Glutamatergic neuron (in vitro differentiated cells): ENCODE measurements at regions not wholly inside any gene's neighbourhood (a gene's known extent, or its start where the extent isn't known, plus 50 kb on each side); places are given as distances from the start of the nearest gene placed in this dataset.
"Not testable (repeated sequence)": the region's sequence is repeated elsewhere in the genome, so short reads cannot be mapped to it uniquely, and the experiment has no call there.

Experiments
- DNase-seq: peaks from one replicate; pipeline ENCODE4 v3.0.0; 2022
- H3K27ac Mint-ChIP-seq: one replicate; pipeline ENCODE4 v1.8.0; 2020; ENCODE audit warnings: mild to moderate bottlenecking, mixed read lengths, inconsistent platforms; ENCODE audit not compliant: unreplicated experiment
- H3K27me3 Mint-ChIP-seq: one replicate; pipeline ENCODE4 v1.8.0; 2020; ENCODE audit warnings: mild to moderate bottlenecking, moderate library complexity, mixed read lengths, inconsistent platforms; ENCODE audit not compliant: unreplicated experiment
- H3K36me3 Mint-ChIP-seq: one replicate; pipeline ENCODE4 v1.8.0; 2020; ENCODE audit warnings: mild to moderate bottlenecking, mixed read lengths, inconsistent platforms; ENCODE audit not compliant: unreplicated experiment
- H3K4me1 Mint-ChIP-seq: one replicate; pipeline ENCODE4 v1.8.0; 2020; ENCODE audit warnings: mild to moderate bottlenecking, low read depth, mixed read lengths, inconsistent platforms; ENCODE audit not compliant: unreplicated experiment
- H3K4me3 Mint-ChIP-seq: one replicate; pipeline ENCODE4 v1.8.0; 2020; ENCODE audit warnings: mild to moderate bottlenecking, mixed read lengths, inconsistent platforms; ENCODE audit not compliant: unreplicated experiment
- H3K9me3 Mint-ChIP-seq: one replicate; pipeline ENCODE4 v1.8.0; 2020; ENCODE audit warnings: mild to moderate bottlenecking, moderate library complexity, mixed read lengths, inconsistent platforms; ENCODE audit not compliant: unreplicated experiment
- TF ChIP-seq, protein P1 (sequence below): fragments of 200-600 bp; sonication (generic); IDR thresholded peaks from one replicate; pipeline ENCODE4 v1.5.0; 2021; ENCODE audit not compliant: partially characterized antibody, unreplicated experiment

DNA sequence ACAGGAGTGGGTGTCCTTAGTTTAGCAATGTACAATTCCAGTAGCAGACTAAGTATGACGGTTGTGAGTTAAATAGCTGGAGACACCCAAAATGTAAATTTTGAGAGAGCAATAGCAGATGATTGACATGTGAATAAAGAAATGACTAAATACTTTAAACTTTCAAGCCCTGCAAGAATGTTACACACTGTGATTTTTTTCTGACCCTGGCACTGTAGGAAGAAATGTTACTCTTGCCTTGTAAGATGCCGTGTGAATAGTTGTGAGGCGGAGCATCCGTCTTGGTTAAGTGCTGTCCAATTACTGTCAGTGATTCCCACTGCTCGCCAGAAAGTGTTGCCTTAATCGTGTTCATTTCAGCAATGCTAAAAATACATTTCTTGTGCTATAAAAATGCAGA is 1248.1 kb downstream of the RAPGEF2 start:
- H3K27me3 Mint-ChIP-seq: no peaks in the 10 kb centered on the region
- H3K9me3 Mint-ChIP-seq: no peaks in the 10 kb centered on the region
- TF ChIP-seq, protein P1, sequence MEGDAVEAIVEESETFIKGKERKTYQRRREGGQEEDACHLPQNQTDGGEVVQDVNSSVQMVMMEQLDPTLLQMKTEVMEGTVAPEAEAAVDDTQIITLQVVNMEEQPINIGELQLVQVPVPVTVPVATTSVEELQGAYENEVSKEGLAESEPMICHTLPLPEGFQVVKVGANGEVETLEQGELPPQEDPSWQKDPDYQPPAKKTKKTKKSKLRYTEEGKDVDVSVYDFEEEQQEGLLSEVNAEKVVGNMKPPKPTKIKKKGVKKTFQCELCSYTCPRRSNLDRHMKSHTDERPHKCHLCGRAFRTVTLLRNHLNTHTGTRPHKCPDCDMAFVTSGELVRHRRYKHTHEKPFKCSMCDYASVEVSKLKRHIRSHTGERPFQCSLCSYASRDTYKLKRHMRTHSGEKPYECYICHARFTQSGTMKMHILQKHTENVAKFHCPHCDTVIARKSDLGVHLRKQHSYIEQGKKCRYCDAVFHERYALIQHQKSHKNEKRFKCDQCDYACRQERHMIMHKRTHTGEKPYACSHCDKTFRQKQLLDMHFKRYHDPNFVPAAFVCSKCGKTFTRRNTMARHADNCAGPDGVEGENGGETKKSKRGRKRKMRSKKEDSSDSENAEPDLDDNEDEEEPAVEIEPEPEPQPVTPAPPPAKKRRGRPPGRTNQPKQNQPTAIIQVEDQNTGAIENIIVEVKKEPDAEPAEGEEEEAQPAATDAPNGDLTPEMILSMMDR: no peak
- no peaks in the 10 kb centered on the region for H3K4me1 Mint-ChIP-seq
- no peak for DNase-seq
- H3K4me3 Mint-ChIP-seq: no peak overlapping the region
- no peaks in the 10 kb centered on the region for H3K36me3 Mint-ChIP-seq
- no peak overlapping the region for H3K27ac Mint-ChIP-seq

DNA sequence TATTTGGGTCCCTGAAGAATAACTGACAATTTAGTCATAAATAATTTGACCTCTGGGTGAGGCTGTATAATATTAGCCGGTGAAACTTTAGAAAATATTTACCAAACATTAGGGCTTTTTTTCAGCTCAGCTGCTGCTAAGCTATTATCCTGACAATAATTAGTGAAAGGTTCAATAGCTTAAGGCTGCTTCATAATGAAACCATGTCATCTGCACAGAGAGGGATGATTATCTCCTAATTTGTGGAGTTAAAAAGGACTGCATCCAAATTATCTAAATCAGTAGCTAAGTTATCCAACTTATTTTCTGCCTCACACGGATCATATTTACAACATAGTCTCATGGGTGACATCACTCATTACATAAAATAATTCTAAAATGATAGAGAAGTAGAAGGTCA is 1249.8 kb downstream of the RAPGEF2 start:
- no peak for DNase-seq
- no peaks in the 10 kb centered on the region for H3K9me3 Mint-ChIP-seq
- TF ChIP-seq, protein P1: no peak
- H3K4me1 Mint-ChIP-seq: no peaks in the 10 kb centered on the region
- H3K36me3 Mint-ChIP-seq: no peaks in the 10 kb centered on the region
- no peaks in the 10 kb centered on the region for H3K27me3 Mint-ChIP-seq
- H3K4me3 Mint-ChIP-seq: no peak overlapping the region
- no peak overlapping the region for H3K27ac Mint-ChIP-seq

DNA sequence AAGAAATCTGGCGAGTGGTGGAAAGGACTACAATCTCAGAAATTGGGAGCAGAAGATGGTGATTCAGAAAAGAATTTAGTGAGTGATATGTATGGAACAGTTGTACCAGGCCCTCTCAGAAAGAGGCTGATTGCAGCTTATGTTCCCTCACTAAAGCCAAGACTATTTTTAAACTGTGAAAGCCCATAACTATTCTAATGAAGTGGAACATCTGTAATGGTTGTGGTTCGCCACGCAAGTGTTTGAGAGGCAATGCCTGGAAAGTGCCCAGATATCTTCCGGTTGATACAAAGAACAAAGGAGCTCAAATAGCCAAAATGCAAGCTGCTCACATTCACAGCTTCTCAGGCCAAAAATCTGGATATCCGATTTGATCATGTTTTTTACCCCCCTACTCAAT is 1250.7 kb downstream of the RAPGEF2 start:
- no peaks in the 10 kb centered on the region for H3K27me3 Mint-ChIP-seq
- no peak for DNase-seq
- TF ChIP-seq, protein P1: no peak
- no peak overlapping the region for H3K4me3 Mint-ChIP-seq
- H3K4me1 Mint-ChIP-seq: no peaks in the 10 kb centered on the region
- H3K27ac Mint-ChIP-seq: no peak overlapping the region
- H3K9me3 Mint-ChIP-seq: no peaks in the 10 kb centered on the region
- no peaks in the 10 kb centered on the region for H3K36me3 Mint-ChIP-seq

DNA sequence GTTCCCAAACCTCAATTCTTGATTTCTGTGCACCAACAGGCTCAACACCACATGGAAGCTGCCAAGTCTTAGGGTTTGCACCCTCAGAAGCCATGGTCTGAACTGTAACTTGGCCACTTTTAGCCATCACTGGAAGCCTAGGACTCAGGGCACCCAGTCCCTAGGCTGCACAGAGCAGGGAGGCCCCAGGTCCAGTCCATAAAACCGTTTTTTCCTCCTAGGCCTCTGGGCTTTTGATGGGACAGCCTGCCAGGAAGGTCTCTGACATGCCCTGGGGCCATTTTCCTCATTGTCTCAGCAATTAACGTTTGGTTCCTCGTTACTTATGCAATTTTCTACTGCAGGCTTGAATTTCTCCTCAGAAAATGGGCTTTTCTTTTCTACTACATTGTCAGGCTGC is 1259.6 kb downstream of the RAPGEF2 start:
- TF ChIP-seq, protein P1: no peak
- H3K9me3 Mint-ChIP-seq: peaks cover 3% of the 10 kb centered on the region
- no peak for DNase-seq
- no peak overlapping the region for H3K27ac Mint-ChIP-seq
- peaks cover 14% of the 10 kb centered on the region for H3K36me3 Mint-ChIP-seq
- no peaks in the 10 kb centered on the region for H3K4me1 Mint-ChIP-seq
- H3K4me3 Mint-ChIP-seq: no peak overlapping the region
- no peaks in the 10 kb centered on the region for H3K27me3 Mint-ChIP-seq

DNA sequence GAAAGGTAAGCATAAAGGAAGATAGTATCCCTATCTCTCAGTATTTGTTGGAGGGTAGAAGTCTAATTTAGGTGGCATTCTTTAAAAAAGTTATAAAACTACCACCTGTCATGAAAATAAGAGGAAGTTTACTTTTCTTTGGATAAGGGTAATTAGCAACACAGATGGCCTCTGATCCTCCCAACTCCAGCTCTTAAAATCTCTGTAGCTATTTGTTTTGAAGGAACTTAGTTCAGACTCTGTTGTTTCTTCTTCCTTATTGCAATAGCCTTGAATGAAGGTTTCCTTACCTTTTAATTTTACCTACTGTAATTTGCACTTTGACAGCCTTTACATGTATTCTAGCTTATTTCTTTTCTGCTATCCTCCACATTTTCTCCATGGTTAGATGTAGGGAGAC is 1261.3 kb downstream of the RAPGEF2 start:
- no peak overlapping the region for H3K27ac Mint-ChIP-seq
- no peak for DNase-seq
- no peaks in the 10 kb centered on the region for H3K4me1 Mint-ChIP-seq
- peaks cover 14% of the 10 kb centered on the region for H3K36me3 Mint-ChIP-seq
- peaks cover 3% of the 10 kb centered on the region for H3K9me3 Mint-ChIP-seq
- no peak overlapping the region for H3K4me3 Mint-ChIP-seq
- TF ChIP-seq, protein P1: no peak
- H3K27me3 Mint-ChIP-seq: no peaks in the 10 kb centered on the region

DNA sequence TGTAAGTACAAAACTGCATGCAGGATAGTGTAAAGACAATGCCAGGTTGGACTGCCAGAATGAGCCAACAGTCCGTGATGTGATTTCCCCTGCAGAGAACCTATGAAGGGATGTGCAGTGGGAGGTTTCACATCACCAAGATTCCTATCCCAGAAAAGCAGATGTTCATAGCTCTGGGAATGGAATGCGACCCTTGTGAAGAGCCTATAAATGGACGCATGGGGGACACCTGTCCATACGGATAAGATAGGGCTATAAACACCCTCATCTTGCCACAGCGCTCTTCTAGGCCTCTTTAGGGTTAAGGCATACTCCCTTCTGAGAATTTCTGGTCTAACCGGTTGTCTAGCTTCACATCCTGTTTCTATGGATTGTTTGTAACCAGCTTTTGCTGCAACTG is 1261.8 kb downstream of the RAPGEF2 start:
- not testable (repeated sequence) for H3K27ac Mint-ChIP-seq, H3K27me3 Mint-ChIP-seq, H3K4me1 Mint-ChIP-seq, H3K9me3 Mint-ChIP-seq, H3K4me3 Mint-ChIP-seq, DNase-seq
- H3K36me3 Mint-ChIP-seq: peaks cover 14% of the 10 kb centered on the region

DNA sequence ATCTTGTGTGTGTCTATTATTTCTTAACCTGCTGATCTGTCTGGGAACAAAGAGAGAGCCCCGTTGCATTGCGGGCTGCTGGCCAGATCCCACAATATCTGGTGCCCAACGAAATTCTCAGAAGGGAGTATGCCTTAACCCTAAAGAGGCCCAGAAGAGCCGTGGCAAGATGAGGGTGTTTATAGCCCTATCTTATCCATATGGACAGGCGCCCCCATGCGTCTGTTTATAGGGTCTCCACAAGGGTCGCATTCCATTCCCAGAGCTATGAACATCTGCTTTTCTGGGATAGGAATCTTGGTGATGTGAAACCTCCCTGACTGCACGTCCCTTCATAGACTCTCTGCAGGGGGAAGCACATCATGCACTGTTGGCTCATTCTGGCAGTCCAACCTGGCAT is 1262.5 kb downstream of the RAPGEF2 start:
- not testable (repeated sequence) for H3K9me3 Mint-ChIP-seq, H3K4me3 Mint-ChIP-seq, DNase-seq, H3K27me3 Mint-ChIP-seq, H3K4me1 Mint-ChIP-seq, H3K27ac Mint-ChIP-seq
- peaks cover 14% of the 10 kb centered on the region for H3K36me3 Mint-ChIP-seq
